ENCODE measurements at regions not wholly inside any gene's neighbourhood (a gene's known extent, or its start where the extent isn't known, plus 50 kb on each side); places are given as distances from the start of the nearest gene placed in this dataset.

DNA sequence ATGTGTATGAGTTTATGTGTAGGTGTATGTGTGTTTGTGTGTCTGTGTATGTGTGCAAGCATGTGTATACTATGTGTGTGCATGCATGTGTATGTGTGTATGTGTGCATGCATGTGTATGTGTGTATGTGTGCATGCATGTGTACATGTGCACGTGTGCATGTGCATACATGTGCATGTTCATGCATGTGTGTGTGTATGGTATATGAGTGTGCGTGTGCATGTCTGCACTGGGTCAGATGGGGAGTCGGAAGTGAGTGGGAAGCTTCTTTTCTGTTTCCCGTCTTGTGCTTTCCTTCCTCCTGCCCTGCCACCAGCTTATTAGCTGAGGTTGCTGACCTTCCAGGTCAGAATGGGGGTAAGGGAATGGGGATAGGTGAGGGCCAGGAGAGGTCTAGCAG is 174.7 kb downstream of the MAP2K4 start:
- Histone ChIP-seq H3K27ac (ENCODE audit: low read length) (no peak overlapping the region), H3K4me3 (ENCODE audit: low read depth in 2 of 2, low read length in 2 of 2) (no peak overlapping the region), H3K4me1 (ENCODE audit: control insufficient read depth, insufficient read depth, low read length) (no peaks in the 10 kb centered on the region), H3K27me3 (ENCODE audit: control insufficient read depth, insufficient read depth, low read length) (no peaks in the 10 kb centered on the region), H3K36me3 (ENCODE audit: control insufficient read depth, insufficient read depth, low read length) (no peaks in the 10 kb centered on the region), H3K9me3 (ENCODE audit: control insufficient read depth, insufficient read depth, low read depth, low read length) (no peaks in the 10 kb centered on the region)
- POLR2A ChIA-PET, result interaction anchor here (0.7 kb wide), 1 partner anchor 431 kb away, joined by 15 read pairs; no protein-coding TSS in a partner anchor
- no peak for DNase-seq (ENCODE audit: low read depth, low spot score)
- no TSS peak for BruUV-seq (replicated peaks)
- intact Hi-C loops (cut with micrococcal nuclease; ENCODE audit: unreplicated experiment) (no loop called here), in situ Hi-C loops (cut with HindIII; ENCODE audit: low pct_unique_long_range_greater_than_20kb, low sequenced_read_pairs) (no loop called here)
- ATAC-seq, result no peak
- CTCF ChIA-PET, result interaction anchor here (0.7 kb wide), 1 partner anchor 15 kb away, joined by 9 read pairs; no protein-coding TSS in a partner anchor
- TF ChIP-seq TCF7L2 (IDR thresholded peaks at IDR 0.05; ENCODE audit: low read depth, low read length) (no peak), SIN3A (IDR thresholded peaks at IDR 0.05; ENCODE audit: borderline replicate concordance, insufficient read depth, low read depth, low read length) (no peak)

DNA sequence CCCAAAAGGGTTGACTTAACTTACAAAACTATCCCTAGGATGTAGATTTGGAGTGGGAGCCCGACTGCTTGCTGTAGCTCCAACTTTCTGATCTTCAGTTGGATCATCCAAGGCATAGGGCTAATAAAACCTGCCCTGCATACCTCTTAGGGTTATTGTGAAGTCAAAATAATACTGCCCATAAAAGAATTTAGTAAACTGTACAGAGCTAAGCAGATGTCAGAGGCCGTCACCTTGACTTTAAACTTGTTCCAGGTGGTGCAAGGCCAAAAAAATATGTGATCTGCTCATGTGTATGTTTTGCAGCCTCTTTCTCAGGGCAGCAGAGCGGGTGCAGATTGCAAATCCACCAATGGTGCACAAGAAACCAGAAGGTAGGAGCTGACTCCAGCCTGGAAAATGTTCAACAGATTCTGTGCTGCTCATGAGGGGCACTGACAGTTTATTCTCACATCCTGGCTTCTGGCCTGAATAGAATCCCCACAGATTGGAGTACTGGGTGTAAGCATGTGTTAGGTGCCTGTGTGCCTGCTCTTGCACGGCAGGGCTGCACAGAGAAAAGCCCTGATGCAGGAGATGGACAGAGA is 180.7 kb downstream of the MAP2K4 start:
- H3K4me1 ChIP-seq (ENCODE audit: control insufficient read depth, insufficient read depth, low read length), result no peaks in the 10 kb centered on the region
- no peak for ATAC-seq
- BruUV-seq (replicated peaks), result no TSS peak
- POLR2A ChIA-PET, result no interaction called here
- H3K27me3 ChIP-seq (ENCODE audit: control insufficient read depth, insufficient read depth, low read length), result no peaks in the 10 kb centered on the region
- in situ Hi-C loops (cut with HindIII; ENCODE audit: low pct_unique_long_range_greater_than_20kb, low sequenced_read_pairs) (no loop called here), intact Hi-C loops (cut with micrococcal nuclease; ENCODE audit: unreplicated experiment) (no loop called here)
- DNase-seq (ENCODE audit: low read depth, low spot score), result no peak
- CTCF ChIA-PET, result no interaction called here
- no peak overlapping the region for H3K4me3 ChIP-seq (ENCODE audit: low read depth in 2 of 2, low read length in 2 of 2)
- H3K9me3 ChIP-seq (ENCODE audit: control insufficient read depth, insufficient read depth, low read depth, low read length), result no peaks in the 10 kb centered on the region
- H3K27ac ChIP-seq (ENCODE audit: low read length), result no peak overlapping the region
- TF ChIP-seq, protein P1, sequence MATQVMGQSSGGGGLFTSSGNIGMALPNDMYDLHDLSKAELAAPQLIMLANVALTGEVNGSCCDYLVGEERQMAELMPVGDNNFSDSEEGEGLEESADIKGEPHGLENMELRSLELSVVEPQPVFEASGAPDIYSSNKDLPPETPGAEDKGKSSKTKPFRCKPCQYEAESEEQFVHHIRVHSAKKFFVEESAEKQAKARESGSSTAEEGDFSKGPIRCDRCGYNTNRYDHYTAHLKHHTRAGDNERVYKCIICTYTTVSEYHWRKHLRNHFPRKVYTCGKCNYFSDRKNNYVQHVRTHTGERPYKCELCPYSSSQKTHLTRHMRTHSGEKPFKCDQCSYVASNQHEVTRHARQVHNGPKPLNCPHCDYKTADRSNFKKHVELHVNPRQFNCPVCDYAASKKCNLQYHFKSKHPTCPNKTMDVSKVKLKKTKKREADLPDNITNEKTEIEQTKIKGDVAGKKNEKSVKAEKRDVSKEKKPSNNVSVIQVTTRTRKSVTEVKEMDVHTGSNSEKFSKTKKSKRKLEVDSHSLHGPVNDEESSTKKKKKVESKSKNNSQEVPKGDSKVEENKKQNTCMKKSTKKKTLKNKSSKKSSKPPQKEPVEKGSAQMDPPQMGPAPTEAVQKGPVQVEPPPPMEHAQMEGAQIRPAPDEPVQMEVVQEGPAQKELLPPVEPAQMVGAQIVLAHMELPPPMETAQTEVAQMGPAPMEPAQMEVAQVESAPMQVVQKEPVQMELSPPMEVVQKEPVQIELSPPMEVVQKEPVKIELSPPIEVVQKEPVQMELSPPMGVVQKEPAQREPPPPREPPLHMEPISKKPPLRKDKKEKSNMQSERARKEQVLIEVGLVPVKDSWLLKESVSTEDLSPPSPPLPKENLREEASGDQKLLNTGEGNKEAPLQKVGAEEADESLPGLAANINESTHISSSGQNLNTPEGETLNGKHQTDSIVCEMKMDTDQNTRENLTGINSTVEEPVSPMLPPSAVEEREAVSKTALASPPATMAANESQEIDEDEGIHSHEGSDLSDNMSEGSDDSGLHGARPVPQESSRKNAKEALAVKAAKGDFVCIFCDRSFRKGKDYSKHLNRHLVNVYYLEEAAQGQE (IDR thresholded peaks at IDR 0.05; ENCODE audit: insufficient read depth in 1 of 2, low read depth in 2 of 2, low read length in 1 of 2), result no peak
- TF ChIP-seq, protein P2, sequence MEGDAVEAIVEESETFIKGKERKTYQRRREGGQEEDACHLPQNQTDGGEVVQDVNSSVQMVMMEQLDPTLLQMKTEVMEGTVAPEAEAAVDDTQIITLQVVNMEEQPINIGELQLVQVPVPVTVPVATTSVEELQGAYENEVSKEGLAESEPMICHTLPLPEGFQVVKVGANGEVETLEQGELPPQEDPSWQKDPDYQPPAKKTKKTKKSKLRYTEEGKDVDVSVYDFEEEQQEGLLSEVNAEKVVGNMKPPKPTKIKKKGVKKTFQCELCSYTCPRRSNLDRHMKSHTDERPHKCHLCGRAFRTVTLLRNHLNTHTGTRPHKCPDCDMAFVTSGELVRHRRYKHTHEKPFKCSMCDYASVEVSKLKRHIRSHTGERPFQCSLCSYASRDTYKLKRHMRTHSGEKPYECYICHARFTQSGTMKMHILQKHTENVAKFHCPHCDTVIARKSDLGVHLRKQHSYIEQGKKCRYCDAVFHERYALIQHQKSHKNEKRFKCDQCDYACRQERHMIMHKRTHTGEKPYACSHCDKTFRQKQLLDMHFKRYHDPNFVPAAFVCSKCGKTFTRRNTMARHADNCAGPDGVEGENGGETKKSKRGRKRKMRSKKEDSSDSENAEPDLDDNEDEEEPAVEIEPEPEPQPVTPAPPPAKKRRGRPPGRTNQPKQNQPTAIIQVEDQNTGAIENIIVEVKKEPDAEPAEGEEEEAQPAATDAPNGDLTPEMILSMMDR (IDR thresholded peaks at IDR 0.05), result no peak
- no peaks in the 10 kb centered on the region for H3K36me3 ChIP-seq (ENCODE audit: control insufficient read depth, insufficient read depth, low read length)

DNA sequence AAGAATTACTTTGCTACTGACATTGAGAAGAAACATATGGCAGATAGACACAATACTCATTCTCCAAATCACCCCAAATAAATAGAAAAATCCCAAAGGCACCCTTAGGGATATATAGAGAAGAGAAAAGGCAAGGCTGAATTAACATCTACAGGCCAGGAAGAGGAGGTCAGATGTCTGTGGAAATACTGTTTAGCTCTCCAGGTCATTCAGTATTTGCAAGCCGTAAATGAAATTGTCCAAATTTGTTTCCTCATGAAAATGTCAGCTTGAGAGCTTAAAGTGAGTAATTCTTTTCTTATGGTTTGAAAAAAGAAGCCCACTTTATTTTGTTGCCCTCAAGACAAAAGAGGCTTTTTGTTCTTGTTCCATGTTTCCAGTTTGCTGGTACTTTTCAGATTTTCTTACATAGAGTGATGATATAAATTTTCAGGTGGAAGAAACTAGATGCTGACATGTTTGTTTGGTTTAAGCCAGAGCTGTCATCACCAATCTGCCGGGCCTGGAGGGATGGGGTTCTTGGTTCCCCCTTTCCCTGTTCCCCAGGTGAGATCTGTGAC is 189.0 kb downstream of the MAP2K4 start:
- Histone ChIP-seq H3K27me3 (ENCODE audit: control insufficient read depth, insufficient read depth, low read length) (no peaks in the 10 kb centered on the region), H3K27ac (ENCODE audit: low read length) (no peak overlapping the region), H3K4me3 (ENCODE audit: low read depth in 2 of 2, low read length in 2 of 2) (no peak overlapping the region), H3K4me1 (ENCODE audit: control insufficient read depth, insufficient read depth, low read length) (no peaks in the 10 kb centered on the region), H3K36me3 (ENCODE audit: control insufficient read depth, insufficient read depth, low read length) (no peaks in the 10 kb centered on the region), H3K9me3 (ENCODE audit: control insufficient read depth, insufficient read depth, low read depth, low read length) (no peaks in the 10 kb centered on the region)
- DNase-seq (ENCODE audit: low read depth, low spot score) (no peak), ATAC-seq (no peak)
- intact Hi-C loops (cut with micrococcal nuclease; ENCODE audit: unreplicated experiment) (no loop called here), in situ Hi-C loops (cut with HindIII; ENCODE audit: low pct_unique_long_range_greater_than_20kb, low sequenced_read_pairs) (no loop called here)
- POLR2A ChIA-PET, result no interaction called here
- TF ChIP-seq, protein P2 (IDR thresholded peaks at IDR 0.05), result no peak
- TF ChIP-seq TCF7L2 (IDR thresholded peaks at IDR 0.05; ENCODE audit: low read depth, low read length) (no peak), POLR2AphosphoS5 (IDR thresholded peaks at IDR 0.05; ENCODE audit: low read depth, low read length) (no peak), SIN3A (IDR thresholded peaks at IDR 0.05; ENCODE audit: borderline replicate concordance, insufficient read depth, low read depth, low read length) (no peak)
- TF ChIP-seq, protein P1 (IDR thresholded peaks at IDR 0.05; ENCODE audit: insufficient read depth in 1 of 2, low read depth in 2 of 2, low read length in 1 of 2), result no peak
- CTCF ChIA-PET, result no interaction called here
- BruUV-seq (replicated peaks), result no TSS peak
